ENCODE measurements at regions not wholly inside any gene's neighbourhood (a gene's known extent, or its start where the extent isn't known, plus 50 kb on each side); places are given as distances from the start of the nearest gene placed in this dataset.
"Not testable (repeated sequence)": the region's sequence is repeated elsewhere in the genome, so short reads cannot be mapped to it uniquely, and the experiment has no call there.

GRCh38 chr1:78304341-78304740, 186.4 kb upstream of the PTGFR start:
- Mint-ChIP-seq H3K4me3 (no peak overlapping the region), H3K27me3 (ENCODE audit: low read depth in 3 of 3) (no peaks in the 10 kb centered on the region), H3K36me3 (no peaks in the 10 kb centered on the region), H3K4me1 (no peaks in the 10 kb centered on the region), H3K9me3 (peaks cover 0 to 8% (median 4%) of the 10 kb centered on the region in 7 donors), H3K27ac (no peak overlapping the region)
- intact Hi-C loops (cut with micrococcal nuclease): no loop called here
- Histone ChIP-seq H3K36me3 (replicated peaks in 1 of 2; ENCODE audit: control insufficient read depth in 1 of 2, insufficient read depth in 2 of 2, low read length in 2 of 2) (no peaks in the 10 kb centered on the region), H3K9me3 (replicated peaks in 1 of 2; ENCODE audit: control insufficient read depth in 1 of 2, insufficient read depth in 1 of 2, low read length in 2 of 2) (no peaks in the 10 kb centered on the region), H3K27me3 (ENCODE audit: control insufficient read depth in 2 of 2, insufficient read depth in 2 of 2, low read length in 2 of 2) (no peaks in the 10 kb centered on the region), H3K4me1 (ENCODE audit: control insufficient read depth in 1 of 2, insufficient read depth in 2 of 2, low read length in 2 of 2) (no peaks in the 10 kb centered on the region), H2AFZ (ENCODE audit: insufficient read depth, low read depth, low read length, poor library complexity, severe bottlenecking) (no peak overlapping the region), H3K4me2 (replicated peaks; ENCODE audit: extremely low read depth, low read length, poor library complexity, severe bottlenecking) (no peak overlapping the region), H4K20me1 (ENCODE audit: insufficient read depth, low read length) (no peaks in the 10 kb centered on the region), H3K27ac (ENCODE audit: low read depth in 1 of 2, low read length in 2 of 2) (no peak overlapping the region), H3K4me3 (replicated peaks in 1 of 3; ENCODE audit: low read depth in 2 of 3, low read length in 3 of 3) (no peak overlapping the region), H3K9ac (ENCODE audit: insufficient read depth, low read length, poor library complexity, severe bottlenecking) (no peak overlapping the region), H3K79me2 (ENCODE audit: insufficient read depth, low read length) (no peaks in the 10 kb centered on the region)
- no CpG with 5 or more reads among the region's 1 CpG for WGBS (ENCODE audit: insufficient coverage)
- DNase-seq: no peak
- no peak for TF ChIP-seq CTCF (IDR thresholded peaks at IDR 0.05)

GRCh38 chr1:78304761-78305160, 186.0 kb upstream of the PTGFR start:
- H3K4me1 Mint-ChIP-seq: no peaks in the 10 kb centered on the region
- Histone ChIP-seq H3K4me1 (ENCODE audit: control insufficient read depth in 1 of 2, insufficient read depth in 2 of 2, low read length in 2 of 2) (no peaks in the 10 kb centered on the region), H3K9ac (ENCODE audit: insufficient read depth, low read length, poor library complexity, severe bottlenecking) (no peak overlapping the region), H3K36me3 (replicated peaks in 1 of 2; ENCODE audit: control insufficient read depth in 1 of 2, insufficient read depth in 2 of 2, low read length in 2 of 2) (no peaks in the 10 kb centered on the region), H3K4me3 (replicated peaks in 1 of 3; ENCODE audit: low read depth in 2 of 3, low read length in 3 of 3) (no peak overlapping the region), H3K27ac (ENCODE audit: low read depth in 1 of 2, low read length in 2 of 2) (no peak overlapping the region), H2AFZ (ENCODE audit: insufficient read depth, low read depth, low read length, poor library complexity, severe bottlenecking) (no peak overlapping the region), H3K79me2 (ENCODE audit: insufficient read depth, low read length) (no peaks in the 10 kb centered on the region), H3K27me3 (ENCODE audit: control insufficient read depth in 2 of 2, insufficient read depth in 2 of 2, low read length in 2 of 2) (no peaks in the 10 kb centered on the region), H3K9me3 (replicated peaks in 1 of 2; ENCODE audit: control insufficient read depth in 1 of 2, insufficient read depth in 1 of 2, low read length in 2 of 2) (no peaks in the 10 kb centered on the region), H3K4me2 (replicated peaks; ENCODE audit: extremely low read depth, low read length, poor library complexity, severe bottlenecking) (no peak overlapping the region), H4K20me1 (ENCODE audit: insufficient read depth, low read length) (no peaks in the 10 kb centered on the region)
- DNase-seq: no peak
- H3K27me3 Mint-ChIP-seq (ENCODE audit: low read depth in 3 of 3): no peaks in the 10 kb centered on the region
- WGBS (ENCODE audit: insufficient coverage): no CpG with 5 or more reads among the region's 1 CpG
- H3K9me3 Mint-ChIP-seq: peaks cover 0 to 8% (median 4%) of the 10 kb centered on the region in 7 donors
- no peaks in the 10 kb centered on the region for H3K36me3 Mint-ChIP-seq
- intact Hi-C loops (cut with micrococcal nuclease): no loop called here
- TF ChIP-seq CTCF (IDR thresholded peaks at IDR 0.05): no peak
- H3K4me3 Mint-ChIP-seq: no peak overlapping the region
- H3K27ac Mint-ChIP-seq: no peak overlapping the region

- peaks cover 0 to 18% (median 8%) of the 10 kb centered on the region in 7 donors for H3K9me3 Mint-ChIP-seq
- H3K4me3 ChIP-seq (replicated peaks in 1 of 3; ENCODE audit: low read depth in 2 of 3, low read length in 3 of 3); H3K4me2 ChIP-seq (replicated peaks; ENCODE audit: extremely low read depth, low read length, poor library complexity, severe bottlenecking); H3K27ac Mint-ChIP-seq; H3K27me3 ChIP-seq (ENCODE audit: control insufficient read depth in 2 of 2, insufficient read depth in 2 of 2, low read length in 2 of 2); H3K27me3 Mint-ChIP-seq (ENCODE audit: low read depth in 3 of 3); H3K36me3 Mint-ChIP-seq; H3K4me1 Mint-ChIP-seq; H2AFZ ChIP-seq (ENCODE audit: insufficient read depth, low read depth, low read length, poor library complexity, severe bottlenecking); H3K4me1 ChIP-seq (ENCODE audit: control insufficient read depth in 1 of 2, insufficient read depth in 2 of 2, low read length in 2 of 2); DNase-seq; H3K36me3 ChIP-seq (replicated peaks in 1 of 2; ENCODE audit: control insufficient read depth in 1 of 2, insufficient read depth in 2 of 2, low read length in 2 of 2); H3K79me2 ChIP-seq (ENCODE audit: insufficient read depth, low read length); H4K20me1 ChIP-seq (ENCODE audit: insufficient read depth, low read length); H3K4me3 Mint-ChIP-seq; H3K9ac ChIP-seq (ENCODE audit: insufficient read depth, low read length, poor library complexity, severe bottlenecking); H3K9me3 ChIP-seq (replicated peaks in 1 of 2; ENCODE audit: control insufficient read depth in 1 of 2, insufficient read depth in 1 of 2, low read length in 2 of 2); H3K27ac ChIP-seq (ENCODE audit: low read depth in 1 of 2, low read length in 2 of 2); intact Hi-C loops (cut with micrococcal nuclease): not testable (repeated sequence)
- 74% methylated on average over 6 of the region's 11 CpGs for WGBS (ENCODE audit: insufficient coverage)
Observed at GRCh38 chr1:78310261-78310660, 180.5 kb upstream of the PTGFR start.

Data from CD14-positive monocyte (primary cell).